HepG2 (cell line): ENCODE measurements at regions not wholly inside any gene's neighbourhood (a gene's known extent, or its start where the extent isn't known, plus 50 kb on each side); places are given as distances from the start of the nearest gene placed in this dataset.

Experiments used
- CREM ChIP-seq, 2 experiments: sonication (generic) in 1 of 2; formaldehyde crosslinking in 1 of 2; IDR thresholded peaks; 2 replicates each; pipeline versions ENCODE4 v1.4.0 to v1.6.1; 2016 to 2020; ENCODE audit warnings: antibody characterized with exemption in 1 of 2, mild to moderate bottlenecking in 1 of 2, missing genetic modification reagents in 1 of 2
- CSRNP1 ChIP-seq: sonication (generic); formaldehyde crosslinking; IDR thresholded peaks from 2 replicates; pipeline ENCODE4 v1.8.1; 2023; ENCODE audit warnings: mild to moderate bottlenecking, missing genetic modification reagents
- PBX3 ChIP-seq: sonication (generic); formaldehyde crosslinking; IDR thresholded peaks from 2 replicates; pipeline ENCODE4 v1.8.1; 2023; ENCODE audit warnings: missing genetic modification reagents, inconsistent platforms, borderline replicate concordance
- RXRA ChIP-seq: sonication (generic); formaldehyde crosslinking; IDR thresholded peaks from 2 replicates; pipeline ENCODE4 v1.5.1; 2020; ENCODE audit warnings: missing genetic modification reagents
- ZNF616 ChIP-seq: sonication (generic); formaldehyde crosslinking; IDR thresholded peaks from 2 replicates; pipeline ENCODE4 v1.5.0; 2020; ENCODE audit warnings: low read depth, mild to moderate bottlenecking, missing genetic modification reagents

- TF ChIP-seq ZNF616 (CRISPR knock-in tag) (no peak), RXRA (CRISPR knock-in tag) (no peak), CREM (IDR thresholded peaks at IDR 0.05) (no peak), CREM (CRISPR knock-in tag; IDR thresholded peaks at IDR 0.05) (no peak), CSRNP1 (no peak), PBX3 (CRISPR knock-in tag) (no peak)
Observed at GRCh38 chr15:29516929-29517328, 247.3 kb upstream of the NSMCE3 start.
